HG03378 (cell line): ENCODE measurements at regions not wholly inside any gene's neighbourhood (a gene's known extent, or its start where the extent isn't known, plus 50 kb on each side); places are given as distances from the start of the nearest gene placed in this dataset.
"Not testable (repeated sequence)": the region's sequence is repeated elsewhere in the genome, so short reads cannot be mapped to it uniquely, and the experiment has no call there.

ENCODE experiments used
- ATAC-seq: cut with Tn5 transposase; IDR thresholded peaks from one replicate; pipeline ENCODE4 v1.9.1; 2021; ENCODE audit warnings: mild to moderate bottlenecking, moderate library complexity; ENCODE audit not compliant: unreplicated experiment

- ATAC-seq, result no peak
Measured at GRCh38 chr5:62077823-62078550, 228.0 kb upstream of the KIF2A start.

- ATAC-seq, result no peak
Measured at GRCh38 chr5:62082370-62082801, 223.6 kb upstream of the KIF2A start.

GRCh38 chr5:62083247-62083646 is 222.8 kb upstream of the KIF2A start:
- ATAC-seq, result no peak

- ATAC-seq, result no peak
Measured at GRCh38 chr5:62083661-62084060, 222.3 kb upstream of the KIF2A start.

GRCh38 chr5:62084391-62084790 is 221.6 kb upstream of the KIF2A start:
- ATAC-seq, result no peak

GRCh38 chr5:62090953-62091352 is 215.1 kb upstream of the KIF2A start:
- no peak for ATAC-seq

GRCh38 chr5:62093411-62093810 is 212.6 kb upstream of the KIF2A start:
- ATAC-seq, result no peak

- ATAC-seq, result no peak
Measured at GRCh38 chr5:62093976-62094375, 212.0 kb upstream of the KIF2A start.

- no peak for ATAC-seq
Measured at GRCh38 chr5:62097361-62097760, 208.6 kb upstream of the KIF2A start.

GRCh38 chr5:62100201-62100600 is 205.8 kb upstream of the KIF2A start:
- ATAC-seq, result no peak

- ATAC-seq, result not testable (repeated sequence)
Measured at GRCh38 chr5:62103863-62104262, 202.1 kb upstream of the KIF2A start.

GRCh38 chr5:62111428-62111827 is 194.6 kb upstream of the KIF2A start:
- ATAC-seq, result no peak

GRCh38 chr5:62112689-62113228 is 193.2 kb upstream of the KIF2A start:
- ATAC-seq, result no peak

GRCh38 chr5:62115014-62115413 is 191.0 kb upstream of the KIF2A start:
- no peak for ATAC-seq

- ATAC-seq, result no peak
Measured at GRCh38 chr5:62124266-62124665, 181.7 kb upstream of the KIF2A start.

GRCh38 chr5:62126090-62126489 is 179.9 kb upstream of the KIF2A start:
- ATAC-seq, result no peak

GRCh38 chr5:62127098-62127736 is 178.8 kb upstream of the KIF2A start:
- no peak for ATAC-seq

GRCh38 chr5:62130107-62130506 is 175.9 kb upstream of the KIF2A start:
- no peak for ATAC-seq

GRCh38 chr5:62132276-62132675 is 173.7 kb upstream of the KIF2A start:
- no peak for ATAC-seq

- no peak for ATAC-seq
Measured at GRCh38 chr5:62133426-62133825, 172.6 kb upstream of the KIF2A start.

GRCh38 chr5:62134811-62135210 is 171.2 kb upstream of the KIF2A start:
- ATAC-seq, result no peak

- ATAC-seq, result no peak
Measured at GRCh38 chr5:62137628-62138027, 168.4 kb upstream of the KIF2A start.
